GM21423 (cell line): ENCODE measurements at regions not wholly inside any gene's neighbourhood (a gene's known extent, or its start where the extent isn't known, plus 50 kb on each side); places are given as distances from the start of the nearest gene placed in this dataset.
A peak's percentile ranks its signal among the peaks of the same experiment; 100 is the strongest.
"Not testable (repeated sequence)": the region's sequence is repeated elsewhere in the genome, so short reads cannot be mapped to it uniquely, and the experiment has no call there.

Experiments
- ATAC-seq: cut with Tn5 transposase; IDR thresholded peaks from one replicate; pipeline ENCODE4 v1.9.1; 2021; ENCODE audit warnings: mild to moderate bottlenecking, moderate library complexity; ENCODE audit not compliant: unreplicated experiment

- no peak for ATAC-seq
These were observed 453.1 kb downstream of the TMEM121 start for GRCh38 chr14:105979446-105979845.

GRCh38 chr14:105980224-105980623, 453.8 kb downstream of the TMEM121 start:
- no peak for ATAC-seq

GRCh38 chr14:105981517-105982302, 455.3 kb downstream of the TMEM121 start:
- ATAC-seq = not testable (repeated sequence)

GRCh38 chr14:105982664-105983063, 456.3 kb downstream of the TMEM121 start:
- no peak for ATAC-seq

- no peak for ATAC-seq
These were observed 460.5 kb downstream of the TMEM121 start for GRCh38 chr14:105986894-105987284.

- ATAC-seq = no peak
These were observed 461.2 kb downstream of the TMEM121 start for GRCh38 chr14:105987563-105987962.

- no peak for ATAC-seq
These were observed 463.4 kb downstream of the TMEM121 start for GRCh38 chr14:105989566-105990302.

- not testable (repeated sequence) for ATAC-seq
These were observed 465.3 kb downstream of the TMEM121 start for GRCh38 chr14:105991677-105992076.

- no peak for ATAC-seq
These were observed 467.4 kb downstream of the TMEM121 start for GRCh38 chr14:105993814-105994213.

GRCh38 chr14:105995011-105995710, 468.8 kb downstream of the TMEM121 start:
- ATAC-seq = not testable (repeated sequence)

GRCh38 chr14:105998597-105998996, 472.2 kb downstream of the TMEM121 start:
- not testable (repeated sequence) for ATAC-seq

GRCh38 chr14:105999361-106000028, 473.1 kb downstream of the TMEM121 start:
- peak; percentile 62 for ATAC-seq

- ATAC-seq = peak; percentile 36
These were observed 473.7 kb downstream of the TMEM121 start for GRCh38 chr14:106000029-106000511.

GRCh38 chr14:106001277-106001676, 474.9 kb downstream of the TMEM121 start:
- not testable (repeated sequence) for ATAC-seq

GRCh38 chr14:106003351-106003750, 477.0 kb downstream of the TMEM121 start:
- no peak for ATAC-seq

- not testable (repeated sequence) for ATAC-seq
These were observed 478.8 kb downstream of the TMEM121 start for GRCh38 chr14:106004937-106005795.

- ATAC-seq = not testable (repeated sequence)
These were observed 479.7 kb downstream of the TMEM121 start for GRCh38 chr14:106006043-106006442.

GRCh38 chr14:106006716-106007115, 480.3 kb downstream of the TMEM121 start:
- not testable (repeated sequence) for ATAC-seq

GRCh38 chr14:106010783-106011182, 484.4 kb downstream of the TMEM121 start:
- no peak for ATAC-seq
